Transverse colon (tissue), 4 donors: ENCODE measurements at regions not wholly inside any gene's neighbourhood (a gene's known extent, or its start where the extent isn't known, plus 50 kb on each side); places are given as distances from the start of the nearest gene placed in this dataset.
"Not testable (repeated sequence)": the region's sequence is repeated elsewhere in the genome, so short reads cannot be mapped to it uniquely, and the experiment has no call there.

ENCODE experiments used
- DNase-seq: peaks from one replicate; pipeline ENCODE4 v3.0.0-alpha.2; 2019
- H3K27ac ChIP-seq, 4 donors: fragments of 200-600 bp; sonication (generic); 2 replicates each; pipeline ENCODE4 v1.5.1; 2016 to 2018; ENCODE audit warnings: inconsistent platforms in 4 of 4
- H3K27me3 ChIP-seq: fragments of 200-600 bp; sonication (generic); 2 replicates; pipeline ENCODE4 v1.5.1; 2017; ENCODE audit warnings: inconsistent platforms
- H3K36me3 ChIP-seq, 4 donors: fragments of 200-600 bp; sonication (generic); 2 replicates each; pipeline ENCODE4 v1.5.1; 2017 to 2019; ENCODE audit warnings: inconsistent platforms in 4 of 4
- H3K4me1 ChIP-seq, 4 donors: fragments of 200-600 bp; sonication (generic); 2 replicates each; pipeline ENCODE4 v1.5.1; 2017 to 2020; ENCODE audit warnings: inconsistent platforms in 4 of 4
- H3K4me3 ChIP-seq, 4 donors: fragments of 200-600 bp; sonication (generic); 1 replicate in 1 of 4; 2 replicates in 3 of 4; pipeline versions ENCODE4 v1.5.1 to v1.6.1; 2017 to 2019; ENCODE audit warnings: inconsistent platforms in 4 of 4
- H3K9me3 ChIP-seq, 2 donors: fragments of 200-600 bp; sonication (generic); 2 replicates each; pipeline ENCODE4 v1.5.1; 2017 to 2019; ENCODE audit warnings: inconsistent platforms in 2 of 2
- EP300 ChIP-seq: sonication (generic); formaldehyde crosslinking; IDR thresholded peaks from one replicate; pipeline ENCODE4 v1.6.1; 2017; ENCODE audit warnings: antibody characterized with exemption, low read depth
- POLR2A ChIP-seq: fragments of 450-650 bp; IDR thresholded peaks from one replicate; pipeline ENCODE4 v1.6.1; 2016; ENCODE audit warnings: antibody characterized with exemption, mild to moderate bottlenecking, moderate library complexity
- POLR2AphosphoS5 ChIP-seq, 3 donors: sonication (generic); formaldehyde crosslinking; IDR thresholded peaks; one replicate each; pipeline ENCODE4 v1.6.1; 2016; ENCODE audit warnings: antibody characterized with exemption in 3 of 3
- WGBS, 2 donors: methylation state at CpG; one replicate each; pipeline ENCODE4 v1.1.5; 2018; ENCODE audit warnings: low coverage in 1 of 2; 5-methylcytosine and 5-hydroxymethylcytosine counted together
- in situ Hi-C, 4 donors: fragments of 200-750 bp; cut with MboI; loops; one replicate each; pipeline versions ENCODE4 v1.15.0 to v1.15.1; 2017; ENCODE audit warnings: low sequenced_read_pairs in 3 of 4, low pct_ligation_motif_present in 1 of 4, low pct_unique_long_range_greater_than_20kb in 1 of 4
- intact Hi-C: fragments of 100-400 bp; cut with DNase I; formaldehyde crosslinking; loops from one replicate; pipeline ENCODE4 v1.15.1; 2023; ENCODE audit warnings: low total_unique reads
- TF ChIP-seq, protein P1 (sequence below), 5 experiments: fragments of 200-600 bp in 3 of 5; fragments of 450-650 bp in 2 of 5; sonication (generic) in 3 of 5; IDR thresholded peaks; 1 replicate in 2 of 5; 2 replicates in 3 of 5; pipeline ENCODE4 v1.5.1; 2016 to 2017; ENCODE audit warnings: antibody characterized with exemption in 5 of 5, inconsistent platforms in 3 of 5, mild to moderate bottlenecking in 2 of 5, moderate library complexity in 1 of 5

DNA sequence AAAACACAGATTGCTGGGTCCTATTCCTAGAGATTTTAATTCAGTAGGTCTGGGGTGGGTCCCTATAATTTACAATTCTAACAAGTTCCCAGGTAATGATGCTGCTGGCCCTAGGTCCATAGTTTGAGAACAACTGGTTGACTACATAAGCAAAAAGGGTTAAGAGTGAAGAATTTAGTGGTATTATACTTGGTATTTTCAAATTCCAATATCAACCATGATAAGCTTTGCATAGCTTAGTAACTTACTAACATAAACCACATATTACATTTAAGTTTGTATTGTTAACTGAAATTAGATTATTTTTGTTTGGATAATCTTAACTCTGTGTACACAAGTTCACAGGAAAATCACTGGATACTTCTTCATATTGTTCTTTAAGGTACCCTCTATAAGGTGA, 862.9 kb upstream of the ACVR2A start:
- peaks cover 0 to 3% (median 0%) of the 10 kb centered on the region in 4 donors for H3K4me1 ChIP-seq
- no peak overlapping the region for H3K4me3 ChIP-seq
- intact Hi-C loops = no loop called here
- in situ Hi-C loops = no loop called here
- H3K27ac ChIP-seq = no peak overlapping the region
- no peaks in the 10 kb centered on the region for H3K9me3 ChIP-seq
- TF ChIP-seq, protein P1, sequence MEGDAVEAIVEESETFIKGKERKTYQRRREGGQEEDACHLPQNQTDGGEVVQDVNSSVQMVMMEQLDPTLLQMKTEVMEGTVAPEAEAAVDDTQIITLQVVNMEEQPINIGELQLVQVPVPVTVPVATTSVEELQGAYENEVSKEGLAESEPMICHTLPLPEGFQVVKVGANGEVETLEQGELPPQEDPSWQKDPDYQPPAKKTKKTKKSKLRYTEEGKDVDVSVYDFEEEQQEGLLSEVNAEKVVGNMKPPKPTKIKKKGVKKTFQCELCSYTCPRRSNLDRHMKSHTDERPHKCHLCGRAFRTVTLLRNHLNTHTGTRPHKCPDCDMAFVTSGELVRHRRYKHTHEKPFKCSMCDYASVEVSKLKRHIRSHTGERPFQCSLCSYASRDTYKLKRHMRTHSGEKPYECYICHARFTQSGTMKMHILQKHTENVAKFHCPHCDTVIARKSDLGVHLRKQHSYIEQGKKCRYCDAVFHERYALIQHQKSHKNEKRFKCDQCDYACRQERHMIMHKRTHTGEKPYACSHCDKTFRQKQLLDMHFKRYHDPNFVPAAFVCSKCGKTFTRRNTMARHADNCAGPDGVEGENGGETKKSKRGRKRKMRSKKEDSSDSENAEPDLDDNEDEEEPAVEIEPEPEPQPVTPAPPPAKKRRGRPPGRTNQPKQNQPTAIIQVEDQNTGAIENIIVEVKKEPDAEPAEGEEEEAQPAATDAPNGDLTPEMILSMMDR (IDR thresholded peaks at IDR 0.05) = no peak
- TF ChIP-seq POLR2AphosphoS5 (IDR thresholded peaks at IDR 0.05) = no peak
- no peak for DNase-seq
- H3K36me3 ChIP-seq = no peaks in the 10 kb centered on the region
- no peaks in the 10 kb centered on the region for H3K27me3 ChIP-seq

DNA sequence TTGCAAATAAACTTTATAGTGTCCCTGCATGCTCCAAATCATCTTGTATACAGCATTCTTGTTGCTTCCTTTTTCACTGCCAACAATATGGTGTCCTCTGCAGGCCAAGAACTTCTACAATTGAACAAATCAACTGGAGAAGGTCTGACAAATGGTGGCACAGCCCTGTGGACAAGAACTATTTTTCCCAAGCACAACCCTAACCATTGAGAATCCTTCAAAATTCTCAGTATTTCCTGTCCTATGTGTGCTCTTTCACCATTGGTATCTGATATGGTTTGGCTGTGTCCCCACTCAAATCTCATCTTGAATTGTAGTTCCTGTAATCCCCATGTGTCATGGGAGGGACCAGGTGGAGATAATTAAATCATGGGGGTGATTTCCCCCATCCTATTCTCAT, 865.1 kb upstream of the ACVR2A start:
- no peak for DNase-seq
- no peaks in the 10 kb centered on the region for H3K4me1 ChIP-seq
- no peaks in the 10 kb centered on the region for H3K27me3 ChIP-seq
- H3K9me3 ChIP-seq = no peaks in the 10 kb centered on the region
- no peak overlapping the region for H3K4me3 ChIP-seq
- no peak overlapping the region for H3K27ac ChIP-seq
- intact Hi-C loops = no loop called here
- TF ChIP-seq EP300 (no peak), POLR2AphosphoS5 (IDR thresholded peaks at IDR 0.05) (no peak), POLR2A (no peak)
- TF ChIP-seq, protein P1 (IDR thresholded peaks at IDR 0.05) = no peak
- H3K36me3 ChIP-seq = no peaks in the 10 kb centered on the region
- in situ Hi-C loops = no loop called here

DNA sequence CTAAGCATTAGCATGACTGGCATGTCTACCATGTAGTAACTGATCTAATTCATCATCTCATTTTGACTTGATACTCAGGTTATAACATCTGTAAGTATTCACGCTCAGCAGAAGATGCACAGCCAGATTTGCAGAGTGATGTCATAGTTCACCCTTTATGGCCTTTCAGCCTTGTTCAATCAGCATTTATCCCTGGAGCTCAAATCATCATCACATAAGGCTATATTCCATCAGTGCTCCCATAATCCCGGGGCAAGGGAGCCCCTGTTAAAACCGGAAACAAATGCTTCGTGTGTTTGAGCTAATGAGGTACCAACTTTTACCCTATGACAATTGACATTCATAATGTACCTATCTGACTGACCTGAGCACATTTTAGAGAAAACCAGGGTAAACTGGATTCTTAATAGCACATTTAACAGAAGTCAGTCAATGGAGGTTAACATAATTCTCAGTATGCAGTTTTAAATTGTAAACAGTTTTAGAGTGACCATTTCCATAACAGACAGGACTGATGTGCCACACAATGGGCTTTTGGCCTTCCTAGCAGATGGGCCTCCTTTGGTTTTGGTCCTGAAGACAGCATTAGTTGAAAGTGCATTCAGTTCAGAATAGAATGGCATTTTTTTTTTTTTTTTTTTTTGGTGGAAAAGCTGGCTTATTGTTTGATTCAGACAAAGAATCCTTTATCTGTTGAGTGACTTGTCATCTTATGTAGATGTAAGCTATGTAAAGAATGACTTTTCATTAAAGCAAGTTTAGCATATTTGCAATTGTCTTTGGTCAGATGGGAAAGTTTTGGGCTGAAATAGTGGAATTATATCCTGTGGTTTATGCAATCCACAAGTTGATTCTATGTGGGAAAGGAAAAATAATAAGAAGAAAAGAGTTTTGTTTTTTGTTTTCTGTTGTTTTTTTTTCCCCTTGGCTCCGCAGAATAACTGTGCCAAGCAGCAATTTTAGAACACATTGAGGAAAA, 866.0 kb upstream of the ACVR2A start:
- intact Hi-C loops (no loop called here), in situ Hi-C loops (no loop called here)
- WGBS, 2 donors = 86 to 87% methylated on average over 2 to 5 of the region's 5 CpGs
- DNase-seq = no peak
- H3K27me3 ChIP-seq = no peaks in the 10 kb centered on the region
- H3K36me3 ChIP-seq = no peaks in the 10 kb centered on the region
- no peak overlapping the region for H3K4me3 ChIP-seq
- no peaks in the 10 kb centered on the region for H3K4me1 ChIP-seq
- no peaks in the 10 kb centered on the region for H3K9me3 ChIP-seq
- no peak overlapping the region for H3K27ac ChIP-seq
- TF ChIP-seq EP300 (no peak), POLR2A (no peak), POLR2AphosphoS5 (IDR thresholded peaks at IDR 0.05) (no peak)
- TF ChIP-seq, protein P1 (IDR thresholded peaks at IDR 0.05) = no peak

DNA sequence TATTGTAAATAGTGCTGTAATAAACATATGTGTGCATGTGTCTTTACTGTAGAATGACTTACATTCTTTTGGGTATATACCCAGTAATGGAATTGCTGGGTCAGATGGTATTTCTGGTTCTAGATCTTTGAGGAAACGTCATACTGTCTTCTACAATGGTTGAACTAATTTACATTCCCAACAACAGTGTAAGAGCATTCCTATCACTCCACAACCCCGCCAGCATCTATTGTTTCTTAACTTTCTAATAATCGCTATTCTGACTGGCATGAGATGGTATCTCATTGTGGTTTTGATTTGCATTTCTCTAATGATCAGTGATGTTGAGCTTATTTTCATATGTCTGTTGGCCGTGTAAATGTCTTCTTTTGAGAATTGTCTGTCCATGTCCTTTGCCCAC, 873.8 kb upstream of the ACVR2A start:
- H3K9me3 ChIP-seq, H3K36me3 ChIP-seq, H3K27ac ChIP-seq, H3K4me1 ChIP-seq, H3K27me3 ChIP-seq, intact Hi-C loops, H3K4me3 ChIP-seq, in situ Hi-C loops, DNase-seq: not testable (repeated sequence)
- WGBS, 2 donors = 86 to 90% methylated on average over 4 of the region's 4 CpGs

DNA sequence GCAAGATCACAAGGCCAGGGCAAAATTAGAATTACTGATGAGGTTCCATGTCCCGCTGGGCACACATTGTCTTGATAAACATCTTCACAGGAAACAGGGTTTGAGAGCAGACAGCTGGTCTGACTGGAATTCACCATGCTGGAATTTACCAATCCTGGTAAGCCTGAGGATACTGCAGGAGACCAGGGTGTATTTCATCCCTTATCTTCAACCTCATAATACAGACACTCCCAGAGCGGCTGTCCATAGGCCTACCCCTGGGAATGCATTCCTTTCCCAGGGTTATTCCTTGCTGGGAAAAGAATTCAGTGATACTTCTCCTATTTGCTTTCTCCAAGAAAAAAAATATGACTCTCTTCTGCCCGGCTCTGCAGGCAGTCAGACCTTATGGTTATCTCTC, 875.1 kb upstream of the ACVR2A start:
- WGBS, 2 donors = 85 to 94% methylated on average over 2 to 3 of the region's 3 CpGs
- H3K4me1 ChIP-seq, H3K36me3 ChIP-seq, in situ Hi-C loops, H3K4me3 ChIP-seq, H3K9me3 ChIP-seq, H3K27ac ChIP-seq, H3K27me3 ChIP-seq, DNase-seq, intact Hi-C loops: not testable (repeated sequence)
